Hindlimb muscle (tissue), 1 donor: ENCODE measurements at regions not wholly inside any gene's neighbourhood (a gene's known extent, or its start where the extent isn't known, plus 50 kb on each side); places are given as distances from the start of the nearest gene placed in this dataset.

ENCODE experiments used
- DNase-seq: peaks from one replicate; pipeline ENCODE4 v3.0.0-alpha.2; 2013

DNA sequence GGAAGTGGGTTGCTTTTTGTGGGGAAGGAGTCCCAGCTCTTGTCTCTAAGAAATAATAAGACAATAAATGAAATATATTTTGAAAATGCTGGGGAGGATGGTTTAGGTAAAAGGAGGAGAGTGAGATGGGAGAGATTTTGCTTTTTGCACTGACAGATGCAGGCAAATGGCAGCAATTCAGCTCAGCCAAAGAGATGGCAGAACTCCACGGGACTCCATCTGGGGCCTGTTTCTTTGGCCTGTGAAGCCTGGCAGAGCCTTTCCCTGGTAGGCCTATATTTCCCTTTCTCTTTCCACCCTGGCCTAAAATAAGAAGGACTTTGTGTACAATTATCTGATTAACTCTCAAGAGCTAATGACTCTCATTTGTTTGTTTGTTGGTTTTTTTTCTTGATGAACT lies 1525.1 kb downstream of the CDH11 start:
- DNase-seq = no peak

DNA sequence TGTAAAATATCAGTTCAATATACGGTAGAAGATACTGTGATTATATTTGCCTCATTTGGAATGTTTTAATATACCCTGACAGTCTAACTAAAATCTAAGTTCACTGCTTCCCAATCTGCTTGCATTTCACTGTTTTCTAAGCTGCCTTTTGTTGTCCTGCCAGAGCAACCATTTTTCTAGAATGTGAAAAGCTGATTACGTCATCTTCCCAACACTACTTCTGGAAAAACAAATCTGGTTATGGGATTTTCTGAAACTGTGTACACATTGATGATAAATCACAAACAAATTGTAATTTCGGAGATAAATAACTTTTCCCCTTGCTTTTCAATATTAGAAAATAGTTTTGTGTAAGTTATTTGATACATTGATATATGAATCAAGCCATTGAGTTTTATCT lies 1529.0 kb downstream of the CDH11 start:
- DNase-seq = no peak

DNA sequence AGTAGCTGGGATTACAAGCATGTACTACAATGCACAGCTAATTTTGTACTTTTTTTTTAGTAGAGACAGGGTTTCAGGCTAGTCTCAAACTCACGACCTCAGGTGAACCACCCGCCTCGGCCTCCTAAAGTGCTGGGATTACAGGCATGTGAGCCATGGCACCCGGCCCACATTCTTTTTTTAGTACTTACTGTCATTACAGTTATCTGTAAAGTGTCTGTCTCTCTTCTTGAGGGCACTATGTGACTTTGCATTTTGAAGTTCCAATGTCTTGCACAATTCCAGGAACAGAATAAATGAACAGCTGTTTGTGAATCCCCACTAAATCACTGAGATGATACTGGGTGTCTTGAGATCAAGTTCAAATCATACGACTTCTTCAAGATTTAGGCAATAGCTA lies 1540.3 kb downstream of the CDH11 start:
- DNase-seq = no peak

DNA sequence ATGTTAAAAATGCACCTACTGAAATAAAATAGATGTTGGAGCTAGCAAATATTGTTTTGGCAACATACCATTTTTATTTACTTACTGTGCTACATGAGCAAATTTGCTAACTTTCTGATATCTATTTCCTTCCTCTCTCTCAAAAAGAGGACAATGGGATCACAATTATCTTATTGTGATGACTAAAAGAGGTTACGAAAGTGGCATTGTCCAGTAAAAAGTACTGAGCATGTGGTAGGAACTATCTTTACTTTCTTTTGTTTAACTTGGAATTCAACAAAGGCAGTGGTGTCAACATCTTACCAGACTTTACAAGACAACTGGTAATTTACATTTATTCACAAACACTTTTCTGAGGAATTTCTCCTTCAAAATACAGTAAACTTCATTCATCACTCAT lies 1542.6 kb upstream of the CDH8 start:
- no peak for DNase-seq

DNA sequence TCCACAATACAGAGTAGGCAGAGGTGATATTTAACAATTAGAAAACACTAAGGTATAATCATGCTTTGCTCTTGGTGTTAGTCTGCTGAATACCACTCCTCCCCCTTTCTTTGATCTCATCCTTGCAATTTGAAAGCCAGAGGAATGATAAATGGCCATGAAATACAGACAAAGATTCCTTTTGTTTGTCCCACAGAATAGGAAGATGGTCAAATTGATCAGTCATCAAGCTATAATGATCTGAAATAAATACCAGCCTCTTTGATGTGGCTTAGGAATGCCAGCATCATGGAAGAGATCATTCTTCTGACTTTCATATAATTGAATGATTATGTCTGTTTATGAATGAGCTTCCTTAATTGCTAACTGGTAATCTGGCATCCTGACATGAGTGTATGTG lies 1541.7 kb upstream of the CDH8 start:
- DNase-seq = no peak

DNA sequence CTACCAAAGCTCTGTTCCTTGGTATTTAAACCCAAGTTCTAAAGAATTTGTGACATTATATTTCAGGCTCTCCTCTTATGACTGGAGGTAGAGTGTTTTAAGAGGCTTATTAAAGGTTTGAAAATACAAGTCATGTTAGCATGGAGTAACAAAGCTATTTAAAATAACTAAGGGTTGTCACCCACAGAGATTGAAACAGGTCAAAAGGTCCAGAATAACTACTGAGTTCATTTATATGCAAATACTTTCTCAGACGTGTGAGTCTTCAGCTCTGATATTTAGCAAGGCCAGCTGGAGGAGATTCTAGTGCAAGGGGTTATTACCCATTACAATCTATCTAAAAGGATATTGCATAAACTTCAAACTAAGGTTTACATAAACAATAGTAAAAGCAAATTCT lies 1538.8 kb upstream of the CDH8 start:
- DNase-seq = no peak

DNA sequence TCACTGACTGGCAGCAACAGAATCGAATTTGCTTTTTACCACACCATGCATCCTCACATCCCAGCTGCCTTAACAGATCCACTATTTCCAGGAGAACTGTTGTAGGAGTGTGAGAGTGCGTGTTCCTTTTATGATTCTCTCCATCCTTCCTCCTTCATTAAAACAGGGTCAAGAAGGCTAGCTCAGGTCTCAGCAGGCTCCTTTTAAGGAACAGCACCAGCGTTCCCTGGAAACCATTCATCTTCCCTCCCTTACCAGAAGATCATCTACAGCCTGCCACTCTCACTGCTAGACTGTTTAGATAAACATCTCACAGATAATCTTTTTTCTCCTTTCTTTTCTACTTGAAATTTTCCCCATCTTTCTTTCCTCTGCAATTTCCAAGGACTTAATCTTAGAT lies 1531.9 kb upstream of the CDH8 start:
- DNase-seq = no peak

DNA sequence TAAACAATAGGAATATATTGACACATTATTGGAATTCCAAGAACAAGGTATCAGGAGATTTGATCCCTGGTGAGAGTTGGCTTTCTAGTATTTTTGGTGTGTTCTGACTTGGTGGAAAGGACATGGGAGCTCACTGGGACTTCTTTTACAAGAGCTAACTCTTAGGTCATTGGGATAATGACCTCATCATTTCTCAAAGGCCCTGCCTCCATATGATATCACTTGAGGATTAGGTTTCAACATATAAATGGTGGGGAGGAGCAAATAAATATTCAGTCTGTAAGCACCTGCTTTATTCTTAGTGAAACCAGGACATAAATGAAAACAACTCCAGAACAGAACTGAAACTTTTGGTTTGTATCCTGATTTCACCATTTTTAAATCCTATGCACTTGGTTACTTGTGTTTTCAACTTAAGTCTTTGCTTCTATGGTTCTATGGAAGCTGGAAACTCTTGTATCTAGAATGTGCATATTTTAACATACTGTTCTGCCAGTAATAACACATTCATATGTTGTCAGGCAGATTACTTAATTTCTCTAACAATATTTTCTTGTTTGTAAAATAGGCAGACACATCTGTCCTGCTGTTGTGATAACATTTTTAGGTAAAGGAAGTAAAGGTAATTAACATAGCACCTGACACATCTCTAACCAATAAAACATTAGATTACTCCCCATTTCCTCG lies 1527.7 kb upstream of the CDH8 start:
- DNase-seq = no peak

DNA sequence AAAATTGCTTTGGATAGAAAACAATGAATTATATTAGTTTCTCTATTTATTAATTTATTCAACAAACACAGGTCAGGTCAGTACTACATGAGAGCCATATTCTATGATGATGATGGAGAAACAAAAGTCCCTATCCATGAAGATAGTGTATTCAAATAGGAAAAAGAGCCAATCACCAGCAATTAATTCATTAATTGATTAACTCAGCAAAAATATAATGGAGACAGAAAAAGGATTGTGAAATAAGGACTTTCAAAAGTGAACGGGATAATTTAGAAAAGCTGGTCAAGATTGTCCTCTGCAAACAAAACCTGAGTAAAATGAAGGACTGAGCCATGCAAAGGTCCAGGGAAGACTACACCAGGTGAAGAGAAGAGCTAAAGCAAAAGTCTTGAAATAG lies 1517.7 kb upstream of the CDH8 start:
- no peak for DNase-seq

DNA sequence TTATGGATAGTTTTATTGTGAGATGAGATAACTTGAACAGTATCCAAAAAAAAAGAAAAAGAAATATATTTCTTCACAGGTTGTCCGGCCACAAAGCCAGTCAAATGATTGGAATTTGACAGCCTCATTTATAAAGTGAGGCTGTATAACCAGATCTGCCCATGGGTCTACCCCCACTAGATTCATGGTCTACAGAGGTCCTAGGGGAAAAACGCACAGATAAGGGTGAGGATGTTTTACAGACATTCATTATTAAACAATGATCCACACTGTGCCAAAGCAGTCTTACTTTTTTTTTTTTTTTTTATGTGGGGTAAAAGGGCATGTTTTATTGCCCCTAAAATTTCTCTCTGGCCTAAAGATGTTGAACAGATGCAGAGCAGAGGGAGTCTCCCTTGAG lies 1503.0 kb upstream of the CDH8 start:
- no peak for DNase-seq

DNA sequence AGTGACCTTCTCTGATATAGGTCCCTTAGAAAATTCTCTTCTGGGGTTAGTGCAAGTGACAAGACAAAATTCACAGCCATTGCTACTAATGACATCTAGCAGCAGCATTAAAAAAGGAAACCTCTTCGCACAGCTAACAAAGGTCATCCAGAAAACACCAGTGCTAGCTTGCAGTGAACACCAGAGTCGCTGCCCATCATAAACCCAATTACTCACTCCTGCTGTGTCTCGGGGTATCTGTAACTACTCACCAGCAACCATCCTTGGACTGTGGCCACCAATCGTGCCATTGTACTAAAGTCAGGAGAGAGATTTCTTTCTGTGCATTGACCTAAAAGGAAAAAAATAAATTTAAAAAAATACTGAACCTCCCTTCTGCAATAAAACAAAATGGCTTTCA lies 1494.7 kb upstream of the CDH8 start:
- DNase-seq = no peak

DNA sequence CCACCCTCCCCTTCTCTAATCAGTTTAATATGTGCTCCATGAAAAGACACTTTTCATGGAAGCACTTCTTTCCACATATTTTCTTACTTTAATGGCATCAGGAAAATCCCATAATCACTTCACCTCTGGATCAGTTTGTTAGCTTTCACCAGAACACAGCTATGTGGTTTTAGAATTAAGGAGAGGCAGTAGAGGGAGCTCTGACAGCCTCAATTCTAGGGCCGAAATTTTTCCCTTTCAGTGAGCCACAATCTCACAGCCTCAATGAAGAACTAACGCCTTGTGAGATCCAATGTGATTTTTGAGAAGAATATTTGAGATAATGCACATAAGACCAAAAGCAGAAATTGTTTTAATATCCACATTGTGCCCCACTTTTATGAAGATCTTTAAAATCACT lies 1494.0 kb upstream of the CDH8 start:
- no peak for DNase-seq

DNA sequence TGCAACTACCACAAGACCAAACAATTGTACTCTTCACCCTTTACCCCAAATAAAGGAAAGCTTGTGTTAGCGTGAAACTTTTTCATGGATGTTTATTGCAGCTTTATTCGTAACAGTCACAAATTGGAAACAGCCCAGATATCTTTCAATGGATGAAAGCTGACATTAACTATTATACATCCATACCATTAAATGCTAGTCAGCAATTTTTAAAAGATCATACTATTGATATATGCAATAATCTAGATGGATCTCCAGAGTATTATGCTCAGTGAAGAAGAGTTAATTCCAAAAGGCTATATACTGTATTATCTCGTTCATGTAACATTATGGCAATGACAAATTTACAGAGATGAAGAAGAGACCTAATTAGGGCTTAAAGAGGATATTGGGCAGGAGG lies 1491.2 kb upstream of the CDH8 start:
- no peak for DNase-seq

DNA sequence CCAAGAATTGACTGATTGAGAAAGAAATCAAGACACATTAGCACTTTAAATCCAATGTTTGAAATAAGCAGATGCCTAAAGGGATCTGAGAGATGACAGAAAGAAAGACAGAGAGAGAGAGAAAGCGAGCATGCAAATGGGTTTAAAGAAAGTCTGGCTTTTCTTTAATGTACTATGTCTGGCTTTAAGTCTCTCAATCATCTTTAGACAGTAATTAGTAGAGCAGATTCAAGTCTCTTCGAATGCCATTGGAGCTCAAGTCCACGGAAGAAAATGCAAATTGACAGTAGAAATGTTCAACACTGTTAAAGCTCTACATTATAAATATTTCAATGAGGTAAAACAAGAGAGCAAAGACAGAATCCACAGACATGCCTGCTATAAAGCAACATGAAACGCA lies 1480.2 kb upstream of the CDH8 start:
- DNase-seq = no peak

DNA sequence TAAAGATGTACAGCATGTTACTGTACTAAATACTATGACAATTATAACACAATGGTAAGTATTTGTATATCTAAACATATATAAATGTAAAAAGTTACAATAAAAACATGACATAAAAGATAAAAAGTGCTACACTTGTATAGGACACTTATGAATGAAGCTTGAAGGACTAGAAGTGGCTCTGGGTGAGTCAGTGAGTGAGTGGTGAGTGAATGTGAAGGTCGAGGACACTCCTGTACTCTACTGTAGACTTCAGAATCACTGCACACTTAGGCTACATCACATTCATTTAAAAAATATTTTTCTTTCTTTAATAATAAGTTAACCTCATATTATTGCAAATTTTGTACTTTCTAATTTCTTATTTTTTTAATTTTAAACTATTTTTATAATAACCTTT lies 1476.7 kb upstream of the CDH8 start:
- no peak for DNase-seq

DNA sequence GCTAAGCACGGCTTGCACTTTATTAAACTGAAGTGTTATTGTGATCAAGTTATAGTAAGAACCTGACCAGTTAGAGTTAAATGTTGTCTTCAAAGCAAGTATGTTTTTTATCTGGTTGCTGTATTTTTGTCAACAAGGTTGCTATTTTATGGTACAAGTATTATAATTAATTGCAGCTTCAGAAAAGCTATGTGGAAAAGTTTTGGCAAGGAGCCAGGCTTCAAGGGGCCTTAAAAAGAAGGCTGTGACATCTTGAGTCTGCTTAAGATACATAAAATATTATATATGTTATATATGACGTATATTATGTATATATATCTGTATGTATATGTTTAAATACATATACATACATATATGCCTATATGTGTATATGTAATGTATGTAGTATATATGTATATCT lies 1461.2 kb upstream of the CDH8 start:
- DNase-seq = no peak

DNA sequence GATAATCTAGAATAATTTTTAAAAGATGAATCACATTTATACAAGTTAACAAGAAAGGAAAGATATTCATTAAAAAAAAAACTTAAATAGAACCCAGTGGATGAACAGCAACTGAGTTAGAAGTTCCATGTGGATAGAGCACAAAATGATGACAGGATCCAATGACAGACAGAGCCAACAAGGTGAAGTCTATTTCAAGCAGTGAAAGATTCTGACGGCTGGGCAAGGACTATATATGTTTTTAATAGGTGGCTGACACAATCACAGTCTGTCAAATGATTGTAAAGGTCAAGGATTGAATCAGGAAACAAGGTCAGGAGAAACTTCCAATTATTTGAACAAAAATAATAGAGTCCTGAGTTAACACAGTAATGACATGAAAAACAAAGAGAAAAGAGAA lies 1460.0 kb upstream of the CDH8 start:
- DNase-seq = no peak

DNA sequence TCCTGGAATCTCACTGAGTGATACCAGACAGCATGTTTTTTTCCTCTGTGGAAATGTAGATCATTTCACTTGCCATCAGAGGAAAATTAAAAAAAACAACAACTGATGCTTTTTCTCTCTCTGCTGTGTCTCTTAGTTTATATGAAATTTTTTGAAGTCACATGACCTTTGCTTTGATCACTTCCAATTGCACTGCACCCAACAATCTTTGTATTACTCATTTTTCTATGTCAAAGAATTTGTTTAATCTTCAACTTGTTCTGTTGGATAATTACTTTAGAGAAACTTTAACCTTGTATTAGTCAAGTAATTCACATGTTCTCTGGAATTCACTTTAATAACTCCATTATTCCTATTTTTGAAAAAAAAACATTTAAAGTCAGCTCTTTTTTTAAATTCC lies 1452.7 kb upstream of the CDH8 start:
- DNase-seq = no peak

DNA sequence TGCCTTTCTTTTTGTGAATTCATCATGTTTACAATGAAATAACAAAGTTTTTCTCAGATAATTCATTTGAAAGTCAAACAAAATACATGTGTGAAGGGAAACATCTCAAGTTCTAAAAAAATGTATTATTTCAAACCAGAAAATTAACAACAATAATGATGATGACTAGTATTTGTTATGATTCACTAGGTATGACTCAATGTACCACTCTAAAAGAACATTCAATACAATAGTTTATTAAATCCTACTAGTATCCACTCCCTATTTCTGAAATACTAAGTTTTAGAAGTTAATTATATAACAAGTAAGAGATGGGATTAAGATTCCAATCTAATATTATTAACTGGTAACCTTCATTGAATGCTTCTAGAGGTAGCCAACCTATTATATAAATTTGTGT lies 1444.8 kb upstream of the CDH8 start:
- no peak for DNase-seq

DNA sequence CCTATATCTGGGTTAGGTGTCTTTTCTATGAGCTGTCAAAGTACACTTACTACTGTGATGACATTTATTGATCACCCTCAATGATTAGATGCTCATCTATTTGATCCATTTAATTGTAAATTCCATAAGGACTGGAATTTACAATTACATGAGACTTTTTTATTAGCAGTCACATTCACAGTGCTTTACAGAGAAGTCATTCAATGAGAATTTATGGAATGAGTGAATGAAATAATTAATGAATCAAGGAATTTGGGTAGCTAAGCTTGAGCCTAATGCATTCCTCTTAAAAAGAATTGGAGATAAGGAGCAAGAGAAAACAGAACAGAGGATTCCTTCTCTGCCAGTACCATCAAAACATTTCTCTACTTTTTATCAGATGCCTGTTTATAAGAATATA lies 1437.5 kb upstream of the CDH8 start:
- DNase-seq = no peak

DNA sequence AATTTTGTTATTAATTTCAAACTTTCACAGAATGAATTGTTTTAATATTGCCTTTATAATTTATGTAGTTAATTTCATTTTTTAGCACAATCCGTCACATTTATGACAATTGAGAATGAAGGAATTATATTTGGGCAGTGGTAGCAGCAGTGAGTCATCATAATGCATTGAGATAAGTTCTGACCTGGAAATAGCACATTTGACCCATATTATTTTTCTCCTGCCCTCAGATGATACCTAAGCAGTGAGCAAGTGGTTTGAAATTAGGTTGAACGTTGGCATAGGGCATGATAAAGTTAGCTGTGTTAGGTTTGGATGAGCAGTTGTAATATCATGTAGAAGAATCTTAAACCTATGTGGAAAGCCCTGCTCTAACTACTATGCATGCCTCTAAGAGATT lies 1431.3 kb upstream of the CDH8 start:
- DNase-seq = no peak

DNA sequence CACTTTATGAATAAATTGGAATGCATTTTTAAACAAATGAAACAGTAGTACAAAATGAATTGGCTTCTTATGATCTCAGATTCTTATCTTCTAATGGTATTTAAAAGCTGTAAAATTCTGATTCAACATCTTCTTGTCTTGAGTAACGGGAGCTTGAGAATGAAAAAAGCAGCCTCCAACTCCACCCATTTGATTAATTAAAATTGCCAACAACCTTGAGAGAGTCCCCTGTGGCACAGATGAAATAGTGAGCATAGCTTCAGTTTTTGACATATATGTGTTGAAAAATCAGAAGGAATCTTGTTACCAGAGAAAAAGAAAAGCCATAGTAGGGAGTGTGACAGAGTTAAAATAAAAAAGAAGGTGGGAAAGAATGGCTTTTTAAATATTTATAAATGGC lies 1426.1 kb upstream of the CDH8 start:
- no peak for DNase-seq

DNA sequence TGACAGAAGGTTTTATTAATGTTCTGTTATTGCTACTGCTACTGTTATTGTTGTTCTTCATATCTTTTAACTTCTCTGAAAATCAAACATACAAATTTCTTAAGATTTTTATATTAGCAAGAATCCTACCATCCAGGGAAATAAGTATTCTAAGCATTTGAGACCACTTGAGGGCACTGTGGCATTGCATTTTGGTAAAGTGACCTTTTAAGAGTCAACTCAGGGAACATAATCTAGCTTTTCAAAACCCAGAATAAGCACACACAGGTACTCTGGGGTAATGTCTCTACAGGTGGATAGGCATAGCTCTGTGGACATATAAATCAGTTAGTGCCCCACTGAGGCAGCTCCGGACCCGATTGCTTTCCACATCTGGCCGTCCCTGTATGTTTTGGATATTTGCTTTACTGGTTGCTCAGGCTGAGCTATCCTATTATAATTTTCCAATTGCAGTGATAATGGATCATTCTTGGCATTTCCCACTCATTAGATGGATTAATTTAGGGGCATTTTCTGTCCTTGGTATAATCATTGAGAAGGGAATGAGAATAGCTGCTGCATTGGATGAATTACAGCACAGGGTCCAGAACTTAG lies 1425.1 kb upstream of the CDH8 start:
- DNase-seq = peak; percentile 29

DNA sequence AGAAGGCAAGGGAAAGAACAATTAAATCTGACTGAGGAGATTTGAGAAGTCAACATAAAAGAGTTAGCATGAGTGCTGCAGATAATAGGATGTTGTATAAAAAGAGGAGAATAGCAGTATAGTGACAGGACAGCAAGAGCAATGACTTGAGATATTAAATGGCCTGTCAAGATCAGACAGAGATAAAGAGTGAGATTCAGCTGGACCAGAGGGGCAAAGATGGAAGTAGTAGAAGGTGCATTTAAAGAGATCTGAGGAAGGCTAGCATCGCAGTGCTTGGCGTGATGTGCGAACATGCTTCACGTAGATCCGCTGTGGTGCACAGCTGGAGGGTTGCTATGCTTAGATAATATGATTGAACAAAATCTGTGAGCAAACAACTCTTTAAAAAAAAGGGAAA lies 1422.6 kb upstream of the CDH8 start:
- DNase-seq = no peak

DNA sequence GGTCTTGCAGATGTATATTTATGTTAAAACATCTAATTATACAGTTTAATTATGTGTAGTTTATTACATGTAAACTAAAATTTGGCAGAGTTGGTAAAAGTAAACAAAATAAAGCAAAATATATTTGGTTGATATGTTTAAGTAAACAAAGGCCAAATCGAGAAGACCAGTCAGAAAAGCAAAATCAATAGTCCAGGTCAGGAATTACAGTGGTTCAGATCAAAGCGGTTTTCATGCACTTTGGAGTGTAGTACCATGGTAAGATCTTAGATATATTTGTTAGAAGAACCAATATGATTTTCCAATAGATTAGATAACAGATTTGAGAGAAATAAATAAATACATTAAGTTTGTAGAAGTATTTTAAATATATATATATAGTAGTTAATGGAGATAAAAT lies 1421.6 kb upstream of the CDH8 start:
- DNase-seq = no peak
